Cardiac muscle cell (in vitro differentiated cells and primary cell): ENCODE measurements at regions not wholly inside any gene's neighbourhood (a gene's known extent, or its start where the extent isn't known, plus 50 kb on each side); places are given as distances from the start of the nearest gene placed in this dataset.

Experiments
- DNase-seq, 2 donors: peaks; one replicate each; pipeline versions ENCODE4 v3.0.0 to v3.0.0-alpha.2; 2010 to 2017; ENCODE audit warnings: low read depth in 1 of 2, low spot score in 1 of 2
- H3K27ac ChIP-seq: fragments of 200-600 bp; sonication (generic); 2 replicates; pipeline ENCODE4 v1.5.1; 2016
- H3K27me3 ChIP-seq: fragments of 200-600 bp; sonication (generic); 2 replicates; pipeline ENCODE4 v1.6.0; 2016; ENCODE audit warnings: control low read depth
- H3K36me3 ChIP-seq: fragments of 200-600 bp; sonication (generic); 2 replicates; pipeline ENCODE4 v1.5.1; 2016; ENCODE audit warnings: control low read depth
- H3K4me1 ChIP-seq: fragments of 200-600 bp; sonication (generic); 2 replicates; pipeline ENCODE4 v1.8.1; 2017; ENCODE audit warnings: low read depth, mild to moderate bottlenecking, mixed run types
- H3K4me3 ChIP-seq: fragments of 200-600 bp; sonication (generic); 2 replicates; pipeline ENCODE4 v1.5.1; 2016; ENCODE audit warnings: mild to moderate bottlenecking
- H3K9me3 ChIP-seq: fragments of 200-600 bp; sonication (generic); 2 replicates; pipeline ENCODE4 v1.5.1; 2017; ENCODE audit warnings: low read depth, mild to moderate bottlenecking, control low read depth
- CTCF ChIP-seq: IDR thresholded peaks from 2 replicates; pipeline ENCODE4 v1.5.1; 2012; ENCODE audit warnings: low read depth, mild to moderate bottlenecking, low read length

- Histone ChIP-seq H3K27me3 (no peaks in the 10 kb centered on the region), H3K27ac (no peak overlapping the region), H3K9me3 (no peaks in the 10 kb centered on the region), H3K4me1 (peaks cover 3% of the 10 kb centered on the region), H3K4me3 (no peak overlapping the region), H3K36me3 (no peaks in the 10 kb centered on the region)
- TF ChIP-seq CTCF: no peak
- DNase-seq: no peak
Measured at GRCh38 chr13:79231887-79232286, 174.2 kb downstream of the RBM26 start.

GRCh38 chr13:79229761-79230160 is 176.3 kb downstream of the RBM26 start:
- H3K4me3 ChIP-seq: no peak overlapping the region
- DNase-seq: no peak
- no peak for TF ChIP-seq CTCF
- H3K4me1 ChIP-seq: peaks cover 7% of the 10 kb centered on the region
- H3K9me3 ChIP-seq: no peaks in the 10 kb centered on the region
- no peaks in the 10 kb centered on the region for H3K36me3 ChIP-seq
- no peak overlapping the region for H3K27ac ChIP-seq
- H3K27me3 ChIP-seq: no peaks in the 10 kb centered on the region

GRCh38 chr13:79228972-79229371 is 177.1 kb downstream of the RBM26 start:
- H3K27me3 ChIP-seq: no peaks in the 10 kb centered on the region
- no peaks in the 10 kb centered on the region for H3K9me3 ChIP-seq
- no peak for DNase-seq
- H3K27ac ChIP-seq: no peak overlapping the region
- TF ChIP-seq CTCF: no peak
- no peaks in the 10 kb centered on the region for H3K36me3 ChIP-seq
- H3K4me1 ChIP-seq: peaks cover 7% of the 10 kb centered on the region
- no peak overlapping the region for H3K4me3 ChIP-seq

GRCh38 chr13:79227418-79227817 is 178.6 kb downstream of the RBM26 start:
- Histone ChIP-seq H3K36me3 (no peaks in the 10 kb centered on the region), H3K27ac (no peak overlapping the region), H3K9me3 (no peaks in the 10 kb centered on the region), H3K4me1 (peaks cover 7% of the 10 kb centered on the region), H3K27me3 (no peaks in the 10 kb centered on the region), H3K4me3 (no peak overlapping the region)
- no peak for TF ChIP-seq CTCF
- DNase-seq: no peak

- TF ChIP-seq CTCF: no peak
- H3K4me3 ChIP-seq: no peak overlapping the region
- H3K27ac ChIP-seq: no peak overlapping the region
- peak in 1 of 2 donors; percentile 30 for DNase-seq
- peaks cover 7% of the 10 kb centered on the region for H3K4me1 ChIP-seq
- H3K36me3 ChIP-seq: no peaks in the 10 kb centered on the region
- no peaks in the 10 kb centered on the region for H3K27me3 ChIP-seq
- H3K9me3 ChIP-seq: no peaks in the 10 kb centered on the region
Measured at GRCh38 chr13:79226938-79227337, 179.1 kb downstream of the RBM26 start.

- H3K9me3 ChIP-seq: no peaks in the 10 kb centered on the region
- DNase-seq: no peak
- peaks cover 7% of the 10 kb centered on the region for H3K4me1 ChIP-seq
- no peaks in the 10 kb centered on the region for H3K36me3 ChIP-seq
- no peaks in the 10 kb centered on the region for H3K27me3 ChIP-seq
- TF ChIP-seq CTCF: no peak
- H3K27ac ChIP-seq: no peak overlapping the region
- no peak overlapping the region for H3K4me3 ChIP-seq
Measured at GRCh38 chr13:79226250-79226649, 179.8 kb downstream of the RBM26 start.
